GM03348 (cell line): ENCODE measurements at regions not wholly inside any gene's neighbourhood (a gene's known extent, or its start where the extent isn't known, plus 50 kb on each side); places are given as distances from the start of the nearest gene placed in this dataset.

Experiments used
- DNase-seq: peaks from one replicate; pipeline ENCODE4 v3.0.0; 2012; ENCODE audit warnings: low spot score

DNA sequence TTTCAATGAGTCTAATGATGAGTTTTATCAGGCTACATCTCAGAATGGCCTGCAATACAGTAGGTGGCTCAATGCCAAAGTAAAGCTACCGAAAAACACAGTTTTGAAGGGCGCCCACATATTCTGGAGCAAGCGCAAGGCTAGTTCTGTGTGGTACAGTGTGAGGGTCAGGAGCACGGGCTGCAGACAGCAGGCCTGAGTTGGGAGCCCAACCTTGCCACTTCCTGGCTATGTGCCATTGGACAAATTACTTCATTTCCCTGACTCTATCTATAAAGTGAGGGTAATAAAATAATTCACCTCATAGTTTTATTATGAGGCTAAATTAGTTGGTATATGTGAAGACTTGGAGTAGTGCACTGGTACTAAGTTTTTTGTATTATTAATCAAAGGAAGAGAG, 150.7 kb downstream of the OPN5 start:
- no peak for DNase-seq

- no peak for DNase-seq
Measured at GRCh38 chr6:47924001-47924400, 142.2 kb downstream of the OPN5 start.

DNA sequence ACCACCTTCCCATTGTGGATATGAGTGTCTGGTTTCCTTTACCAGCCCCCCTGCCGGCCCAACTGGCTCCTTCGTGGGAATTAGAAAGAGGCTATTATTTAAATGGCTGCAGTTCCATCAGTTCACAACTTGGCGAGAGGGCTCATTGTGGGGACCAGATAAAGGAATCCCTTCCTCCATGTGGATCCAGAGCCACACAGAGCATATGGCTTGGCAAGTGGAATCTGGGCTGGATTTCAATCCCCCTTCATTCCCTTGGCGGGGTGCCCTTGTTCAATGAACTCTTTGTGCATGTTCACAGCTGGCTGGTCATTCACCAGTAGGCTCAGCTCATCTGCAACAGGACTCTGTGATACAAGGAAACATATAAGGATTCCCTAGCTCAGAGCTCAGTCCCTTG, 140.6 kb downstream of the OPN5 start:
- DNase-seq = no peak

DNA sequence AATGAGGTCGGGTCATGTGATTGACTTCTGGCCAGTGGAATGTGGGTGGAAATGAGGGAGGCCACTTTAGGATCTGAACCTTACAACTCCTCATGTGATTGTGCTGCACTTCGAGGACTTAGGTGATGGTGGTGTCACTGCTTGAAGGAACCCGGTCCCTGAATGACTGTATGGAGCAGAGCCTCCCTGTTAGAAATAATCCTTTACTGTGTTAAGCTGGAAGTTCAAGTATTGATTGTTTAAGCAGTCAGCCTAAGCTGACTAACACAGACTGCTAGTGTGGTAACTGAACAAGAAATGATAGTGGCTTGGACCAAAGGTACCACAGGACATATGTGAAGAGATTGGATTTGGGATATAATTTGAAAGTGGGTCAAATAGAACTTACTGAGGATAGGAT, 138.0 kb downstream of the OPN5 start:
- DNase-seq = no peak

DNA sequence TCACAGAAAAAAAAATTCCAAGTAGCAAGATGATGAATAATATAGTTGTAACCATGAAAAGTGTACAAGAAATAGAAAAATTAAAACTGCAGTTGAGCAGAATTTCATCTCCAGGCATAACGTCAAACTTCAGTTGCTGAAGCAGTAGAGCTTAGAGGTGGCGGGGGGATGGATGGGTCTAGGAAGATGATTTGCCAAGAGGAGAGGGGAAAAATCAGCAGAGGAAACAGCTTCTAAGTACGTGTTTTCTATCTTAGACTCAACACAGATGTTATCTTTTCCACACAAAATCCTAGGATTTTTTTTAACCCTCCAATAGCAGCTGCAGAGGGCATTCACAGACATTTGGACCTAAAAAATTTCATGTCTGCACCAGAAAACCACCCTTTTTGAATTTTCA, 136.0 kb downstream of the OPN5 start:
- DNase-seq = no peak

GRCh38 chr6:47917202-47917601, 135.4 kb downstream of the OPN5 start:
- DNase-seq = no peak

DNA sequence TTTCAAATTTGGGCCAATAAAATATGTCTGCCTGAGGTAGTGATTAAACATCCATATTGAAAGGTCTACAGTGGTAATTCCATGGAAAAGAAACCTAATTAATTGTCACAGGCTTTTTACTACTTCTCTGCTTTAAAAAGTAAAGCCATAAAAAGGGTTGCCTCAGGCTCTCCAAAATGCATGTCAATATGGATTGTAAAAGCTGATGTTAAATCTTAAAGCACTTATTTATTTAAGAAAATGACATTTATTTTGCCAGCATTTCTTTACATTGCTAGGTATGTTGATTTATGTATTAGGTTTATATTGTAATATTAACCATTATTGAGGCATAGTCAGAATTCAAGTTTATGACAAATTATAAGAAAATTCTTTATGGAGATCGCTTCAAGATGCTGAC, 133.2 kb downstream of the OPN5 start:
- no peak for DNase-seq

DNA sequence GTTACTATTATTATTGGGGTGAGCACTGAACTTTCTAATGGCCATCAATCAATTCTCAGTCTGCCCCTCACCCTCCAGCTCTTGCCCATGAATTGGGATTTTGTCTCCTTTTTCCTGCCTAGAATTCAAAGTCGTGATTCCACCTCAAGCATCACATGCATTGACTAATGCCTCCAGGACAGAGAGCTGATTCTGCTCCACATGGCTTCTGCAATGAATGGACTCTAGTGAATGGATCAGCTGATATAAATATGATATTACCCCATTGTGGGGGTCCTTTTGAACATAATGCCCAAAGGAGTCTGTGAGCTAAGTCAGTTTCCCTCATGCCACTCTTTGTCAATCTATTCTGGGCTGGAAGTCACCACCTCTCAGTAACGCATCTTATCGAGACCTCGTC, 126.4 kb downstream of the OPN5 start:
- no peak for DNase-seq

GRCh38 chr6:47905717-47906116, 123.9 kb downstream of the OPN5 start:
- no peak for DNase-seq

GRCh38 chr6:47897247-47897646, 115.4 kb downstream of the OPN5 start:
- no peak for DNase-seq

DNA sequence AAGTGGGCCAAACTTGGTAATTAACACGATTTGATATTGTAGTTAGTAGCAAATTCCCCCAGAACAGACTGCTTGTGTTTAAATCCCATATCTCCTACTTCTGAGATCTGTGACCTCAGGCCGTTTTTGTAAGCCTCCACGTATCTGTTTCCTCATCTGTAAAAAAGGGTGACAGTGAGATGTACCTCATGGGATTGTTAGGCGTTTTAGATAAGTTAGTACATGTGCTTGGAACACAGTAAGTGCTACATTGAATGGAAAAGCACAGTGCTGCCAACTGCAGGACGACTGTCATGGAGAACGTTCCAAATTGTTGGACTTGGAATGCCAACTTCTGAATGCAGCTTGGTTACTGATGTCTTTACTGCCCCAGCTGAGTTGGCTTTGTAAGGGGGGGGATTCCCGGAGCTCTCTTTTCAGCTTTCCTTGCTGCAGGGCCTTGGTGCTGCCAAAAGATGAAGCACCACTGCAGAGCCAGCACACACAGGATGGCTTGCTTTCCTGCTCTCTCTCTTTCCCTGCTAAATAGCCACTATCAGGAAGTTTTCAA, 108.6 kb downstream of the OPN5 start:
- DNase-seq = no peak

- DNase-seq = no peak
Measured at GRCh38 chr6:47879015-47879414, 97.2 kb downstream of the OPN5 start.
